DMS53 treated with DMSO at 0.1 percent for 48 hours (cell line): ENCODE measurements at regions not wholly inside any gene's neighbourhood (a gene's known extent, or its start where the extent isn't known, plus 50 kb on each side); places are given as distances from the start of the nearest gene placed in this dataset.

Source experiments
- DNase-seq: peaks from one replicate; lab custom pipeline; 2025; ENCODE audit not compliant: unreplicated experiment; lab: John Stamatoyannopoulos, UW

- DNase-seq = peak; percentile 3
Measured at GRCh38 chr9:89986190-89986589, 381.4 kb downstream of the GADD45G start.

DNA sequence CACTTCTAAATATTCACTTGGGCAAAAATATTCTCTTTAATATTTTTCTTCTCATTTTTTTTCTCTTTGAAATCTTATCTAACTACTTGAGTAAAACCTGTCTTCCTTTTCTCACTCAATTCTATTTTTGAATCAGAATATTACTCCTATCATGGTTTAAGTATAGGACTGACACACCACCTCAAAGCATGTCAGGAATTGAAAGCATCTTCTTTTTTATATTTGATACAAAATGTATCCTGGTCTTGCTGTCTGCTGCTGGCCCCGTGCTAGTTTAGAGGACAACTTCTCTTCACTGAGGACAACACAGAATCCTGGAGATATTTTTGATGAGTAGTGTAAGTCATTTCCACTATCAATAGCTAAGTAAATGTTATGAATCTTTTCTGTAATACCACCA is 383.6 kb downstream of the GADD45G start:
- DNase-seq = no peak

GRCh38 chr9:89991204-89991790 is 386.5 kb downstream of the GADD45G start:
- DNase-seq = no peak

DNA sequence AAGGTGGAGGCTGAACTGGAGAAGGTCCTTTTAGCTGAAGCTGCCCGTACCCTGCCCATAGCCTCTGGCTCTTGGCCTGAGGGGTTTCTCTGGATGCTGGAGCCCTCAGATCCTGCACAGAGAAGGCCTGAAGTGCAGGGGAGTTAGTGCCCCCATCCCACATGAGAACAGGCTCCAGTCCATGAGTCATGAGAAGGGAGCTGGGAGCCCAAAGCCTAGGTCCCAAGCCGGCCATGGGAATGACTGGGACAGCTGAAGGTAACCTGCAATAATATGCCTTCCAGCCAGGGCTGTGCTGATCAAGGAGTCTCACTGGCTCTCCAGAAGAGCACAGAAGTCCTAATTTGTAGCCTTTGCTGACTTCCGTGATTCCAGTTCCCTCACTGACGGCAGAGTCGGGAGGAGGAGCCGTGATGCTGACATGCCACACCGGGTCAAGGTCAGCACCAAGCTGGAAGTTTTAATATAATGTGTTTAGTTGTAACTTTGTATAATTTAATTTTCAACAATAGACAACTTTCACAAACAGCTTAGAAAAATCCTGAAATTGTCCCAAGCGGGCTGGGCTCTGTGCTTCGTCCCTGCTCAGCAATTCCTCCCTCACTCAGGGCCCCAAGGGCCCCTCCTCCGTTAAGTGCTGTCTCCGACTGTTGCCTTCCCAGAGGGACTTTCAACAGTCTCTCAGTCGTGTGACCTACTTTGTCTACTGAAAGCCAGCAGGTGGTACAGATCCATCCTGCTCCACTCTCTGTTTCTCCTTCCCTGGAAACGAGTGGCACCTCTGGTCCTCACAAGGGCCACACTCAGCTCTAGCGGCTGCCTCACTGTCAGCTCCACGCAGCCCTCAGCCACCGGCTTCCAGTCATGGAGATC is 387.8 kb downstream of the GADD45G start:
- DNase-seq = no peak

- DNase-seq = peak; percentile 45
Measured at GRCh38 chr9:89993678-89994630, 389.1 kb downstream of the GADD45G start.

DNA sequence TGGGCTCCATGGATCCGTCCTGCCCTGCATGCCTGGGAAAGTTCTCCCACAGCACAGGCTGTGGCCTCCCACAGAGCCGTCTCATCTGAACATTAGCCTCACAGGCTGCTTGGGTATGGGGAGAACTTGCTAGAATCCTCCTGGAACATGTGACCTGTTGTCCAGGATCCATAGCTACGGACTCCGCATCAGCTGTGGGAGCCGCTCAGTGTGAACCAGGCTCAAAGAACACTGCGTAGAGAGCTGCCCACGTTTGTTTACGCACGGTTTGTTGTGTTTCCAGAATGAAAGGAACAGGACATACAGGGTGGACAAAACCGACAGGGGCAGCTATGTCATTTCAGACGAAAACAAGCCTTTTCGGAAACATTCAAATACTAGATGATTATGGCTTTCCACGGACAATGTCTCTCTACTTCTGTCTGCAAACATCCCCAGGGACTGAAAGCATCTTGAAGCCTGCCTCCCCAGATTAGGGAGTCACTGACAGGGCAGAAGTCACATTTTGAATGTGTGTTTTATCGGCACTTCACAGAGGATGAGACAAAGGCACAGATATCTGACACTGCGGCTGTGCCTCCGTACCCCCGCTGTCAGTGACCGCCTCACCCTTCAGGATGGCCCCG is 390.3 kb downstream of the GADD45G start:
- no peak for DNase-seq

DNA sequence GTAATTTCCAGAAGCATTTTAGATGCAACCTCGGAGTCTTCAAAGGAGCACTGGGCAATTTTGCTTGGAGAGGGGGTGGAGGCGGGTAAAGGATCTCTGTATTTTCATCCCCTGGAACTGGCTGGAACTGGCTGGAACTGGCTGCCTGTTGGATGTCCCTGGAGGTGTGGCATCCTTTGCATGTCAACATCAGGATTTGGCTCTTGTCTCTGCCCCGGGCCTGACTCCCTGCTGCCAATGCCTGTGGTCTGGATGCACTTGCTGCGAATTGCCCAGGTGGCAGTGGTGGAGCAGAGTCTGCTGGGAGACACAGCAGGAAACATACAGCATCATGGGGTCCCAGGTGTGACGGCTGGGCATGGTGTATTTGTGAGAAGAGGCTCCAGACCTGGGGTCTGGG is 391.3 kb downstream of the GADD45G start:
- DNase-seq = no peak

DNA sequence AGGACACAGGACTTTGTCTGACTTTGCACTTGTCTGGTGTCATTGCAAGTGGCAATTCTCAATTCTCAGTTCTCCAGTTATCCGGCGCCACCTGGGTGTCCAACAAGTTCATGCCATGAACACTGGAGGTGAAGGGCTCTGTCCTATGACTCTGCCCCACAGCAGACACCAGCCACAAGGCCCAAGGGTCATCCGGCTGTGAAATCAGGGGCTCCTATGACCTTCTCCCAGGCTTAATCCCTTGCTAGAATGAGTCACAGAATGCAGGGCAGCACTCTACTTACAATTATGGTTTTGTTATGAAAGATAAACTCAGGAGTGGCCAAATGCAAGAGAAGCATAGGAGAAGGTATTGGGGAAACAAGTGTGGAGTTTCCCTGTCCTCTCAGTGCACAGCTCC is 392.0 kb downstream of the GADD45G start:
- DNase-seq = peak; percentile 9

- DNase-seq = no peak
Measured at GRCh38 chr9:89998633-89999032, 393.8 kb downstream of the GADD45G start.

- DNase-seq = peak; percentile 62
Measured at GRCh38 chr9:89999176-89999533, 394.3 kb downstream of the GADD45G start.

DNA sequence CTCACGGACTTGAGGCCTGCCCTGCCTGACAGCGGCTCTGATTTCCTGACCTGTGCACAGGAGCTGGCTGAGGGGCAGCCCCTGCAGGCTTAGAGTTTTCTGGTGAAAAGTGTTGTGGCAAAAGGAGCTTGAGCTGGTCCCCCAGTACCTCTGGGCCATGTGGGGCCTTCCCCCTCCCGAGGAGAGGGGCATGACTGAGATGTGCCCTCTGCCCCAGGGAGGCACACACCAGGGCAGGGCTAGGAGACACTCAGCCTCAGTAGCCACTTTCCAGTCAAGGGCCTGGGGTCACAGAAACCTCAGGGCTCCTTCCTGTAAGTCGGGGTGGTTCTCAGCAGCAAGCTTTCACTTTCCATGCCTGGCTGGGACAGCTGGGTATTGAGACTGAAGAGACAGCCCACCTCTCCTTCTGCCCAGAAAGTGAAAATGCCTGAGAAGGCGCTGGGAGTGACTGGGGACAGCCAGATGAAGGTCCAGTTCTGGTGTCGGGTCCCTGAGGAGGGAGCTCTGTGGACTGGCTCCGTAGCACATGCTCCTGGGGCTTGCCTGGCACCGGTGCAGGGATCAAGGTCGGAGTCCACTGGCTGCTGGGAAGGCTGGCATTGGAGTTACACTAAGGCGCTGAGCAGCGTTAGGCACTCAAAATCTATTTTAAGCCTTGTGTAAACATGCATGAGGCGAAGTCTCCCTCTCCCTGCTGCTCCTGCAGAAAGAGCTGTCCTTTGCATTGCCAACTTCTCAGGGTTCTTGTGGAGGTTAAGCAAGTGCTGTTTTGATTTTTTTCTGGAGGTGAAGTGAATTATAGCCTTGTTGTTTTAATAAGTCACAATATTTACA is 394.9 kb downstream of the GADD45G start:
- peak; percentile 88 for DNase-seq

- DNase-seq = no peak
Measured at GRCh38 chr9:90000925-90001324, 396.1 kb downstream of the GADD45G start.

GRCh38 chr9:90001747-90002146 is 396.9 kb downstream of the GADD45G start:
- DNase-seq = no peak

DNA sequence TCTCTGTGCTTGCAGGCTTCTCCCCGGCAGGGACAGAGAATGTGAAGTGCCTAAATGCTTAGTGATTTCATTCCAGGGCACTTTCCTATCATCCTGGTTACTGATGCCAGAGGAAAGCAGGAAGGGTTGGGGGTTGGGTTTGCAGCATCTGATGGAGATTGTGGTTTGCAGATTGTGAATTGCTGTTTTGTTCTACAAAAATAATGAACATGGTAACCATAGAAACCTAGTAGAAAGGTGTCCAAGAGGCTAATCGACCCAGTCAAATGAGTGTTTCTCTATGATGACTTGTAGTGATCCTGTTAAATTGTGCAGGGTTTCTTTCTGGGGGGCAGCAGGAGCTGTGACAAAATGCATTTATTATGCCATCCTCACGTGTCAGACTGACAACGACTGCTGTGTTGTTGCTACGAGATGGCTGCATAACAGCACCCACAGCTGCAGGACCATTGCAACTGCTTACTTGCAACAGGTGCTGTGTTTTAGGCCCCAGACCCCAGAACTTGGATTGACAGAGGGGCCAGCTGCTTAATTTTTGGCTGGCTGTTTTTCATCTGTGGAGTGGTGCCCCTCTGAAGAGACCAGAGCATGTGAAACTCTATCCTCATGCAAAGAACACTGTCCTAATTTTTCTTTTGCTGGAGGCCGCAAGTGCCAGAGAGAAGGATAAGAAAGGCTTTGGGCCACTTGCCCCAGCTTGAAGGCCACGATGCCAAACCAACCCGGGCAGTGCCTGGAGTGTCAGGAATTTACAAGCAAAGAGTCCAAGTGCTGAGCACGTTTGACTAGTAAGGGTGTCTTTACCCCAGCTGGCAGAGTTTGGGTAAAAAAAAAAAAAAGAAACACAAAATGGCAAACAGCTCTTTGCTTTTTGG is 397.8 kb downstream of the GADD45G start:
- no peak for DNase-seq

- DNase-seq = no peak
Measured at GRCh38 chr9:90005388-90005787, 400.6 kb downstream of the GADD45G start.

- no peak for DNase-seq
Measured at GRCh38 chr9:90007516-90008440, 403.0 kb downstream of the GADD45G start.

- DNase-seq = peak; percentile 20
Measured at GRCh38 chr9:90009447-90009846, 404.6 kb downstream of the GADD45G start.

GRCh38 chr9:90010793-90011192 is 406.0 kb downstream of the GADD45G start:
- DNase-seq = no peak
